H9 (cell line): ENCODE measurements at regions not wholly inside any gene's neighbourhood (a gene's known extent, or its start where the extent isn't known, plus 50 kb on each side); places are given as distances from the start of the nearest gene placed in this dataset.

Source experiments
- DNase-seq: peaks from one replicate; pipeline ENCODE4 v3.0.0-alpha.2; 2017
- H2AFZ ChIP-seq: one replicate; pipeline ENCODE4 v1.6.1; 2013; ENCODE audit warnings: mild to moderate bottlenecking, low read length, control low read depth, moderate library complexity
- H2AK5ac ChIP-seq: 2 replicates; pipeline ENCODE4 v1.6.1; 2013; ENCODE audit warnings: low read length, control low read depth, mixed read lengths; ENCODE audit not compliant: insufficient read length
- H2BK120ac ChIP-seq: one replicate; pipeline ENCODE4 v1.6.1; 2013; ENCODE audit warnings: low read depth, mild to moderate bottlenecking, low read length, control low read depth, inconsistent platforms; ENCODE audit not compliant: poor library complexity, severe bottlenecking
- H2BK12ac ChIP-seq: 2 replicates; pipeline ENCODE4 v1.6.1; 2013; ENCODE audit warnings: low read length, control low read depth, mixed read lengths, low read depth; ENCODE audit not compliant: insufficient read length
- H2BK15ac ChIP-seq: 2 replicates; pipeline ENCODE4 v1.6.1; 2013; ENCODE audit warnings: low read depth, low read length, control low read depth
- H2BK20ac ChIP-seq: one replicate; pipeline ENCODE4 v1.6.1; 2013; ENCODE audit warnings: low read depth, mild to moderate bottlenecking, low read length, control low read depth, inconsistent platforms; ENCODE audit not compliant: poor library complexity, severe bottlenecking
- H2BK5ac ChIP-seq: 2 replicates; pipeline ENCODE4 v1.6.1; 2013; ENCODE audit warnings: low read length, control low read depth, mixed read lengths; ENCODE audit not compliant: insufficient read length
- H3K14ac ChIP-seq: 2 replicates; pipeline ENCODE4 v1.6.1; 2013; ENCODE audit warnings: low read length, control low read depth; ENCODE audit not compliant: insufficient read depth
- H3K18ac ChIP-seq: 2 replicates; pipeline ENCODE4 v1.6.1; 2013; ENCODE audit warnings: low read depth, mild to moderate bottlenecking, mixed read lengths, low read length, control low read depth; ENCODE audit not compliant: insufficient read length
- H3K23ac ChIP-seq: 2 replicates; pipeline ENCODE4 v1.6.1; 2013; ENCODE audit warnings: low read length, control low read depth, mixed read lengths, low read depth; ENCODE audit not compliant: insufficient read length
- H3K23me2 ChIP-seq: 2 replicates; pipeline ENCODE4 v1.6.1; 2013; ENCODE audit warnings: low read depth, mild to moderate bottlenecking, mixed read lengths, low read length, control low read depth; ENCODE audit not compliant: insufficient read length, poor library complexity, severe bottlenecking
- H3K27ac ChIP-seq: 2 replicates; pipeline ENCODE4 v1.5.1; 2013; ENCODE audit warnings: low read length, control low read depth, mixed read lengths, low read depth; ENCODE audit not compliant: insufficient read length
- H3K27me3 ChIP-seq: 2 replicates; pipeline ENCODE4 v1.6.1; 2013; ENCODE audit warnings: low read length, control low read depth, inconsistent platforms; ENCODE audit not compliant: insufficient read depth
- H3K4ac ChIP-seq: 2 replicates; pipeline ENCODE4 v1.6.1; 2013; ENCODE audit warnings: low read depth, mild to moderate bottlenecking, control low read depth, inconsistent platforms, low read length, moderate library complexity
- H3K4me1 ChIP-seq: 2 replicates; pipeline ENCODE4 v1.6.1; 2013; ENCODE audit warnings: low read length, control low read depth, inconsistent platforms; ENCODE audit not compliant: insufficient read depth
- H3K4me2 ChIP-seq: 2 replicates; pipeline ENCODE4 v1.6.1; 2013; ENCODE audit warnings: low read length, control low read depth, mixed read lengths; ENCODE audit not compliant: insufficient read length, insufficient read depth
- H3K56ac ChIP-seq: 2 replicates; pipeline ENCODE4 v1.6.1; 2013; ENCODE audit warnings: low read depth, mild to moderate bottlenecking, mixed read lengths, low read length, control low read depth; ENCODE audit not compliant: insufficient read length
- H3K79me1 ChIP-seq: 2 replicates; pipeline ENCODE4 v1.6.1; 2013; ENCODE audit warnings: low read depth, mild to moderate bottlenecking, moderate library complexity, low read length, control low read depth, inconsistent platforms; ENCODE audit not compliant: insufficient read depth, poor library complexity, severe bottlenecking
- H3K79me2 ChIP-seq: 2 replicates; pipeline ENCODE4 v1.6.1; 2013; ENCODE audit warnings: low read length, control low read depth, inconsistent platforms; ENCODE audit not compliant: insufficient read depth
- H3K9ac ChIP-seq: 2 replicates; pipeline ENCODE4 v1.6.1; 2013; ENCODE audit warnings: low read length, control low read depth, mixed read lengths; ENCODE audit not compliant: insufficient read length; ENCODE audit errors: extremely low read depth
- H3K9me3 ChIP-seq: one replicate; pipeline ENCODE4 v1.6.1; 2013; ENCODE audit warnings: low read depth, low read length, inconsistent platforms; ENCODE audit not compliant: control insufficient read depth
- H3T11ph ChIP-seq: one replicate; pipeline ENCODE4 v1.6.1; 2013; ENCODE audit warnings: mild to moderate bottlenecking, low read length, control low read depth, inconsistent platforms
- H4K20me1 ChIP-seq: one replicate; pipeline ENCODE4 v1.6.1; 2013; ENCODE audit not compliant: control insufficient read depth, insufficient read length, insufficient read depth
- H4K5ac ChIP-seq: 2 replicates; pipeline ENCODE4 v1.6.1; 2013; ENCODE audit warnings: low read depth, mild to moderate bottlenecking, mixed read lengths, low read length, control low read depth; ENCODE audit not compliant: insufficient read length
- H4K8ac ChIP-seq: replicated peaks from 2 replicates; pipeline ENCODE4 v1.6.1; 2013; ENCODE audit warnings: low read length, control low read depth, mixed read lengths, low read depth; ENCODE audit not compliant: insufficient read length
- H4K91ac ChIP-seq: 2 replicates; pipeline ENCODE4 v1.6.1; 2013; ENCODE audit warnings: low read depth, mild to moderate bottlenecking, moderate library complexity, mixed read lengths, low read length, control low read depth; ENCODE audit not compliant: insufficient read length
- H3K27ac Mint-ChIP-seq, 3 experiments: 2 replicates in 2 of 3; 3 replicates in 1 of 3; pipeline ENCODE4 v1.8.0; 2020 to 2021; ENCODE audit warnings: mixed read lengths in 3 of 3, mild to moderate bottlenecking in 1 of 3, moderate library complexity in 1 of 3
- H3K27me3 Mint-ChIP-seq: 2 replicates; pipeline ENCODE4 v1.8.0; 2021; ENCODE audit warnings: low read depth, mild to moderate bottlenecking, moderate library complexity, mixed read lengths
- H3K36me3 Mint-ChIP-seq, 3 experiments: 2 replicates in 2 of 3; 3 replicates in 1 of 3; pipeline ENCODE4 v1.8.0; 2020 to 2021; ENCODE audit warnings: low read depth in 3 of 3, mixed read lengths in 3 of 3; ENCODE audit not compliant: insufficient read depth in 1 of 3
- H3K4me1 Mint-ChIP-seq, 2 experiments: 2 replicates each; pipeline ENCODE4 v1.8.0; 2020; ENCODE audit warnings: mixed read lengths in 2 of 2
- H3K4me3 Mint-ChIP-seq, 2 experiments: 2 replicates in 1 of 2; 3 replicates in 1 of 2; pipeline ENCODE4 v1.8.0; 2020 to 2021; ENCODE audit warnings: mild to moderate bottlenecking in 2 of 2, mixed read lengths in 2 of 2, moderate library complexity in 1 of 2
- H3K9me3 Mint-ChIP-seq, 2 experiments: 2 replicates in 1 of 2; 3 replicates in 1 of 2; pipeline ENCODE4 v1.8.0; 2020; ENCODE audit warnings: mild to moderate bottlenecking in 2 of 2, mixed read lengths in 2 of 2, moderate library complexity in 1 of 2
- WGBS: extraction: QIAGEN DNeasy Blood & Tissue Kit; methylation state at CpG from one replicate; pipeline ENCODE4 v1.1.7; 2013; ENCODE audit warnings: missing lambda C conversion rate, low lambda C conversion rate, mixed read lengths; ENCODE audit not compliant: insufficient read length; ENCODE audit errors: extremely low coverage; 5-methylcytosine and 5-hydroxymethylcytosine counted together
- TF ChIP-seq, protein P1 (sequence below): fragments of 200-600 bp; sonication (generic); conservative IDR thresholded peaks from 3 replicates; pipeline ENCODE4 v1.8.0; 2021; ENCODE audit warnings: antibody characterized with exemption, mild to moderate bottlenecking

DNA sequence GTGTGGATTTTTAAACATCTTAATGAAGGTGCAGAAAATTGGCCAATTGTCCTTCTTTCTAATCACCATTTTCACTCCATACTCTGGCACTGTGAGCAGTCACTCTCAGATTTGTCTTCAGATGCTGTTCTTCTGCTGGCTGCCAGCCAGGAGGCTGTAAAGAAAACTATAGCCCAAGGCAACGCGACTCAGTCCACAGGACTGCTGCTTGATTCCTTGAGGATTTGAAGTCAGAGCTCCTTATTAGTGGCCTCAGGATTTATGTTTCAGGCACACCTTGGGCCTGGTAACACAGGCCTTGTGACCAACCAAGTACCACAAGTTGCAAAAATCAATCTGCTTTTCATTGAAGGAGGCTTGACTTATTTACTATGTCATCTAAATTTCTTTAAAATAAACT, 342.6 kb downstream of the GPM6A start:
- no peak overlapping the region for H3K23ac ChIP-seq
- no peaks in the 10 kb centered on the region for H4K20me1 ChIP-seq
- H3K56ac ChIP-seq: no peak overlapping the region
- Mint-ChIP-seq H3K27ac (no peak overlapping the region; a peak in 2 of 7 replicates), H3K36me3 (peaks cover 5 to 31% (median 11%) of the 10 kb centered on the region in 3 experiments), H3K4me1 (no peaks in the 10 kb centered on the region), H3K27me3 (no peaks in the 10 kb centered on the region), H3K9me3 (peaks cover 19 to 36% of the 10 kb centered on the region in 2 experiments), H3K4me3 (no peak overlapping the region)
- H2AK5ac ChIP-seq: no peak overlapping the region
- no peak overlapping the region for H4K91ac ChIP-seq
- no peaks in the 10 kb centered on the region for H3K27me3 ChIP-seq
- no peak overlapping the region for H2BK20ac ChIP-seq
- no peak overlapping the region for H4K5ac ChIP-seq
- no peaks in the 10 kb centered on the region for H3K4me1 ChIP-seq
- no peak overlapping the region for H3K9ac ChIP-seq
- H3K27ac ChIP-seq: no peak overlapping the region
- H2BK120ac ChIP-seq: no peak overlapping the region
- no peak overlapping the region for H3K14ac ChIP-seq
- no CpG with 5 or more reads among the region's 2 CpGs for WGBS
- H3K23me2 ChIP-seq: no peaks in the 10 kb centered on the region
- no peak overlapping the region for H2BK12ac ChIP-seq
- no peaks in the 10 kb centered on the region for H3K79me1 ChIP-seq
- no peak overlapping the region for H2BK15ac ChIP-seq
- H3K18ac ChIP-seq: no peak overlapping the region
- H3K9me3 ChIP-seq: no peaks in the 10 kb centered on the region
- no peaks in the 10 kb centered on the region for H3K79me2 ChIP-seq
- H3K4ac ChIP-seq: no peak overlapping the region
- DNase-seq: no peak
- H3T11ph ChIP-seq: no peak overlapping the region
- TF ChIP-seq, protein P1, sequence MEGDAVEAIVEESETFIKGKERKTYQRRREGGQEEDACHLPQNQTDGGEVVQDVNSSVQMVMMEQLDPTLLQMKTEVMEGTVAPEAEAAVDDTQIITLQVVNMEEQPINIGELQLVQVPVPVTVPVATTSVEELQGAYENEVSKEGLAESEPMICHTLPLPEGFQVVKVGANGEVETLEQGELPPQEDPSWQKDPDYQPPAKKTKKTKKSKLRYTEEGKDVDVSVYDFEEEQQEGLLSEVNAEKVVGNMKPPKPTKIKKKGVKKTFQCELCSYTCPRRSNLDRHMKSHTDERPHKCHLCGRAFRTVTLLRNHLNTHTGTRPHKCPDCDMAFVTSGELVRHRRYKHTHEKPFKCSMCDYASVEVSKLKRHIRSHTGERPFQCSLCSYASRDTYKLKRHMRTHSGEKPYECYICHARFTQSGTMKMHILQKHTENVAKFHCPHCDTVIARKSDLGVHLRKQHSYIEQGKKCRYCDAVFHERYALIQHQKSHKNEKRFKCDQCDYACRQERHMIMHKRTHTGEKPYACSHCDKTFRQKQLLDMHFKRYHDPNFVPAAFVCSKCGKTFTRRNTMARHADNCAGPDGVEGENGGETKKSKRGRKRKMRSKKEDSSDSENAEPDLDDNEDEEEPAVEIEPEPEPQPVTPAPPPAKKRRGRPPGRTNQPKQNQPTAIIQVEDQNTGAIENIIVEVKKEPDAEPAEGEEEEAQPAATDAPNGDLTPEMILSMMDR: no peak
- no peak overlapping the region for H2AFZ ChIP-seq
- no peak overlapping the region for H3K4me2 ChIP-seq
- H2BK5ac ChIP-seq: no peak overlapping the region
- no peak overlapping the region for H4K8ac ChIP-seq
